ENCODE measurements at regions not wholly inside any gene's neighbourhood (a gene's known extent, or its start where the extent isn't known, plus 50 kb on each side); places are given as distances from the start of the nearest gene placed in this dataset.

- Histone ChIP-seq H3K4me3 (no peak overlapping the region), H3K27me3 (no peaks in the 10 kb centered on the region), H3K9me3 (no peaks in the 10 kb centered on the region), H3K36me3 (no peaks in the 10 kb centered on the region), H3K4me1 (ENCODE audit: insufficient read depth) (no peaks in the 10 kb centered on the region), H3K27ac (no peak overlapping the region)
- 41 to 64% (median 44%) methylated on average over 7 of the region's 7 CpGs for WGBS, 3 donors
- intact Hi-C loops (cut with DNase I): no loop called here
- TF ChIP-seq CTCF (IDR thresholded peaks at IDR 0.05) (no peak), EP300 (IDR thresholded peaks at IDR 0.05) (no peak), POLR2A (IDR thresholded peaks at IDR 0.05) (no peak)
- no peak for DNase-seq
Measured at GRCh38 chr1:209434631-209435217, 148.8 kb upstream of the CAMK1G start.

GRCh38 chr1:209435654-209436566, 147.6 kb upstream of the CAMK1G start:
- Histone ChIP-seq H3K36me3 (no peaks in the 10 kb centered on the region), H3K27ac (no peak overlapping the region), H3K27me3 (no peaks in the 10 kb centered on the region), H3K4me3 (no peak overlapping the region), H3K9me3 (no peaks in the 10 kb centered on the region), H3K4me1 (ENCODE audit: insufficient read depth) (no peaks in the 10 kb centered on the region)
- peak in 3 of 5 donors; percentile 37 to 48 (median 45) for DNase-seq
- 26 to 32% (median 32%) methylated on average over 6 of the region's 6 CpGs for WGBS, 3 donors
- intact Hi-C loops (cut with DNase I): no loop called here
- peak in 1 of 3 donors; percentile 21 for TF ChIP-seq CTCF (IDR thresholded peaks at IDR 0.05)
- no peak for TF ChIP-seq POLR2A (IDR thresholded peaks at IDR 0.05)

- no peak for TF ChIP-seq POLR2A (IDR thresholded peaks at IDR 0.05)
- WGBS, 3 donors: 35 to 62% (median 37%) methylated on average over 3 of the region's 3 CpGs
- intact Hi-C loops (cut with DNase I): no loop called here
- H3K36me3 ChIP-seq: no peaks in the 10 kb centered on the region
- no peaks in the 10 kb centered on the region for H3K4me1 ChIP-seq (ENCODE audit: insufficient read depth)
- H3K4me3 ChIP-seq: no peak overlapping the region
- H3K9me3 ChIP-seq: no peaks in the 10 kb centered on the region
- DNase-seq: no peak
- no peaks in the 10 kb centered on the region for H3K27me3 ChIP-seq
- H3K27ac ChIP-seq: no peak overlapping the region
Measured at GRCh38 chr1:209439828-209440227, 143.7 kb upstream of the CAMK1G start.

- no peaks in the 10 kb centered on the region for H3K27me3 ChIP-seq
- H3K4me3 ChIP-seq: no peak overlapping the region
- no peak for TF ChIP-seq CTCF (IDR thresholded peaks at IDR 0.05)
- TF ChIP-seq POLR2A (IDR thresholded peaks at IDR 0.05): no peak
- TF ChIP-seq EP300 (IDR thresholded peaks at IDR 0.05): no peak
- H3K27ac ChIP-seq: no peak overlapping the region
- H3K36me3 ChIP-seq: no peaks in the 10 kb centered on the region
- no peaks in the 10 kb centered on the region for H3K4me1 ChIP-seq (ENCODE audit: insufficient read depth)
- no peak for DNase-seq
- intact Hi-C loops (cut with DNase I): no loop called here
- 67 to 77% (median 69%) methylated on average over 5 of the region's 5 CpGs for WGBS, 3 donors
- H3K9me3 ChIP-seq: no peaks in the 10 kb centered on the region
Measured at GRCh38 chr1:209443361-209443931, 140.1 kb upstream of the CAMK1G start.
